Right lobe of liver (tissue), 4 donors: ENCODE measurements at regions not wholly inside any gene's neighbourhood (a gene's known extent, or its start where the extent isn't known, plus 50 kb on each side); places are given as distances from the start of the nearest gene placed in this dataset.

Experiments used
- CTCF ChIP-seq, 4 donors: fragments of 200-600 bp in 3 of 4; fragments of 450-650 bp in 1 of 4; IDR thresholded peaks; one replicate each; pipeline versions ENCODE4 v1.5.1 to v1.8.0; 2016 to 2022; ENCODE audit warnings: antibody characterized with exemption in 4 of 4, mild to moderate bottlenecking in 2 of 4
- POLR2A ChIP-seq: fragments of 450-650 bp; IDR thresholded peaks from one replicate; pipeline ENCODE4 v1.6.1; 2017; ENCODE audit warnings: antibody characterized with exemption, mild to moderate bottlenecking
- donor health status: DM: no; HTN: no; CAD: no.
- donor health status: DM: no; HTN: no; CAD: no.
- donor health status: DM: no; HTN: yes; CAD: no.

GRCh38 chr4:86512631-86513030, 81.5 kb upstream of the PTPN13 start:
- TF ChIP-seq CTCF (IDR thresholded peaks at IDR 0.05), result no peak
- no peak for TF ChIP-seq POLR2A
